GM04503 (cell line): ENCODE measurements at regions not wholly inside any gene's neighbourhood (a gene's known extent, or its start where the extent isn't known, plus 50 kb on each side); places are given as distances from the start of the nearest gene placed in this dataset.
"Not testable (repeated sequence)": the region's sequence is repeated elsewhere in the genome, so short reads cannot be mapped to it uniquely, and the experiment has no call there.

Experiments
- DNase-seq: peaks from one replicate; pipeline ENCODE4 v3.0.0-alpha.2; 2012; ENCODE audit warnings: low read depth

GRCh38 chr10:80946957-80947726, 409.4 kb downstream of the SH2D4B start:
- DNase-seq: no peak

- DNase-seq: no peak
Measured at GRCh38 chr10:80949785-80950184, 412.1 kb downstream of the SH2D4B start.

- DNase-seq: no peak
Measured at GRCh38 chr10:80952436-80952835, 414.7 kb downstream of the SH2D4B start.

GRCh38 chr10:80957161-80957560, 419.5 kb downstream of the SH2D4B start:
- DNase-seq: no peak

GRCh38 chr10:80964179-80964578, 426.5 kb downstream of the SH2D4B start:
- DNase-seq: no peak

- no peak for DNase-seq
Measured at GRCh38 chr10:80964955-80965614, 427.4 kb downstream of the SH2D4B start.

GRCh38 chr10:80966326-80966986, 428.8 kb downstream of the SH2D4B start:
- DNase-seq: no peak

- not testable (repeated sequence) for DNase-seq
Measured at GRCh38 chr10:80967357-80967756, 429.7 kb downstream of the SH2D4B start.

- DNase-seq: no peak
Measured at GRCh38 chr10:80968903-80969302, 431.2 kb downstream of the SH2D4B start.

- DNase-seq: no peak
Measured at GRCh38 chr10:80971461-80971860, 433.8 kb downstream of the SH2D4B start.

GRCh38 chr10:80976658-80977057, 439.0 kb downstream of the SH2D4B start:
- no peak for DNase-seq

- DNase-seq: no peak
Measured at GRCh38 chr10:80985102-80985501, 447.4 kb downstream of the SH2D4B start.

- no peak for DNase-seq
Measured at GRCh38 chr10:80986596-80986995, 448.9 kb downstream of the SH2D4B start.

- no peak for DNase-seq
Measured at GRCh38 chr10:80988755-80989154, 451.1 kb downstream of the SH2D4B start.

GRCh38 chr10:80996615-80997193, 459.0 kb downstream of the SH2D4B start:
- DNase-seq: no peak

- DNase-seq: no peak
Measured at GRCh38 chr10:81000781-81001180, 463.1 kb downstream of the SH2D4B start.

GRCh38 chr10:81002382-81002781, 464.7 kb downstream of the SH2D4B start:
- no peak for DNase-seq

- no peak for DNase-seq
Measured at GRCh38 chr10:81007872-81008271, 470.2 kb downstream of the SH2D4B start.

- DNase-seq: no peak
Measured at GRCh38 chr10:81008726-81009125, 471.0 kb downstream of the SH2D4B start.

GRCh38 chr10:81009296-81009695, 471.6 kb downstream of the SH2D4B start:
- no peak for DNase-seq

- no peak for DNase-seq
Measured at GRCh38 chr10:81013771-81014170, 476.1 kb downstream of the SH2D4B start.

GRCh38 chr10:81019029-81019890, 481.6 kb downstream of the SH2D4B start:
- DNase-seq: peak; percentile 2
